WTC11 (cell line): ENCODE measurements at regions not wholly inside any gene's neighbourhood (a gene's known extent, or its start where the extent isn't known, plus 50 kb on each side); places are given as distances from the start of the nearest gene placed in this dataset.

Experiments
- CBFB ChIP-seq: sonication (generic); formaldehyde crosslinking; IDR thresholded peaks from 2 replicates; pipeline ENCODE4 v1.8.1; 2022; ENCODE audit warnings: mild to moderate bottlenecking, low read depth, missing genetic modification reagents
- NFE2L1 ChIP-seq: sonication (generic); formaldehyde crosslinking; IDR thresholded peaks from 2 replicates; pipeline ENCODE4 v1.8.1; 2023; ENCODE audit warnings: missing genetic modification reagents
- NFYB ChIP-seq: sonication (generic); formaldehyde crosslinking; conservative IDR thresholded peaks from 2 replicates; pipeline ENCODE4 v1.8.0; 2022; ENCODE audit warnings: low read depth, missing genetic modification reagents
- RELA ChIP-seq: sonication (generic); formaldehyde crosslinking; IDR thresholded peaks from 2 replicates; pipeline ENCODE4 v1.8.1; 2022; ENCODE audit warnings: missing genetic modification reagents, mild to moderate bottlenecking, borderline replicate concordance
- ZBTB21 ChIP-seq: sonication (generic); formaldehyde crosslinking; IDR thresholded peaks from 2 replicates; pipeline ENCODE4 v1.8.1; 2023; ENCODE audit warnings: mild to moderate bottlenecking, missing genetic modification reagents, borderline replicate concordance
- ZNF232 ChIP-seq: sonication (generic); formaldehyde crosslinking; IDR thresholded peaks from 2 replicates; pipeline ENCODE4 v1.8.0; 2022; ENCODE audit warnings: mild to moderate bottlenecking, missing genetic modification reagents
- TF ChIP-seq, protein P1 (sequence below): sonication (generic); formaldehyde crosslinking; IDR thresholded peaks from 2 replicates; pipeline ENCODE4 v1.8.0; 2023; ENCODE audit warnings: mild to moderate bottlenecking, missing genetic modification reagents
- TF ChIP-seq, protein P2 (sequence below): fragments of 200-600 bp; IDR thresholded peaks from 2 replicates; pipeline ENCODE4 v1.8.0; 2022; ENCODE audit warnings: antibody characterized with exemption
- TF ChIP-seq, protein P3 (sequence below): sonication (generic); formaldehyde crosslinking; IDR thresholded peaks from 2 replicates; pipeline ENCODE4 v1.8.0; 2022; ENCODE audit warnings: mild to moderate bottlenecking, missing genetic modification reagents
- TF ChIP-seq, protein P4 (sequence below): sonication (generic); formaldehyde crosslinking; IDR thresholded peaks from 2 replicates; pipeline ENCODE4 v1.8.1; 2023; ENCODE audit warnings: mild to moderate bottlenecking, missing genetic modification reagents

DNA sequence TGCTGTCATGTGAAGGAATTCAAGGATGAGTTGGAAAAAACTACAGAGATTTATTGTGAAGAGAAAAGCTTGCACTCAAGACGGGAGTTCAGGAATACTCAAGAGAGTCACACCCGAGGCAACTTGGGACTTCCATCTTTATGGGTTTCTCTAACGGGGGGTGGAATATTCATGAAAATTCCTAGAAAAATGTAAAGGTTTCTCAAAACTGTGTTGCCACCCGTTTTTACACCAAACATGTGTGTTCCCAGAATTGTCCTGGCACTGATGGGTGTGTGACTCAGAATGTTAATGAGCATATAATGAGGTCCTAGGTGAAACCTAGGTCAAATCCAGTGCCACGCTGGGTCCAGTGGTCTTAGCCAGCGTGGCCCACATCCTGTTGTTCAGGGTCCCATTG lies 381.5 kb downstream of the CDH26 start:
- TF ChIP-seq, protein P1, sequence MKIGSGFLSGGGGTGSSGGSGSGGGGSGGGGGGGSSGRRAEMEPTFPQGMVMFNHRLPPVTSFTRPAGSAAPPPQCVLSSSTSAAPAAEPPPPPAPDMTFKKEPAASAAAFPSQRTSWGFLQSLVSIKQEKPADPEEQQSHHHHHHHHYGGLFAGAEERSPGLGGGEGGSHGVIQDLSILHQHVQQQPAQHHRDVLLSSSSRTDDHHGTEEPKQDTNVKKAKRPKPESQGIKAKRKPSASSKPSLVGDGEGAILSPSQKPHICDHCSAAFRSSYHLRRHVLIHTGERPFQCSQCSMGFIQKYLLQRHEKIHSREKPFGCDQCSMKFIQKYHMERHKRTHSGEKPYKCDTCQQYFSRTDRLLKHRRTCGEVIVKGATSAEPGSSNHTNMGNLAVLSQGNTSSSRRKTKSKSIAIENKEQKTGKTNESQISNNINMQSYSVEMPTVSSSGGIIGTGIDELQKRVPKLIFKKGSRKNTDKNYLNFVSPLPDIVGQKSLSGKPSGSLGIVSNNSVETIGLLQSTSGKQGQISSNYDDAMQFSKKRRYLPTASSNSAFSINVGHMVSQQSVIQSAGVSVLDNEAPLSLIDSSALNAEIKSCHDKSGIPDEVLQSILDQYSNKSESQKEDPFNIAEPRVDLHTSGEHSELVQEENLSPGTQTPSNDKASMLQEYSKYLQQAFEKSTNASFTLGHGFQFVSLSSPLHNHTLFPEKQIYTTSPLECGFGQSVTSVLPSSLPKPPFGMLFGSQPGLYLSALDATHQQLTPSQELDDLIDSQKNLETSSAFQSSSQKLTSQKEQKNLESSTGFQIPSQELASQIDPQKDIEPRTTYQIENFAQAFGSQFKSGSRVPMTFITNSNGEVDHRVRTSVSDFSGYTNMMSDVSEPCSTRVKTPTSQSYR (CRISPR knock-in tag): no peak
- TF ChIP-seq, protein P2, sequence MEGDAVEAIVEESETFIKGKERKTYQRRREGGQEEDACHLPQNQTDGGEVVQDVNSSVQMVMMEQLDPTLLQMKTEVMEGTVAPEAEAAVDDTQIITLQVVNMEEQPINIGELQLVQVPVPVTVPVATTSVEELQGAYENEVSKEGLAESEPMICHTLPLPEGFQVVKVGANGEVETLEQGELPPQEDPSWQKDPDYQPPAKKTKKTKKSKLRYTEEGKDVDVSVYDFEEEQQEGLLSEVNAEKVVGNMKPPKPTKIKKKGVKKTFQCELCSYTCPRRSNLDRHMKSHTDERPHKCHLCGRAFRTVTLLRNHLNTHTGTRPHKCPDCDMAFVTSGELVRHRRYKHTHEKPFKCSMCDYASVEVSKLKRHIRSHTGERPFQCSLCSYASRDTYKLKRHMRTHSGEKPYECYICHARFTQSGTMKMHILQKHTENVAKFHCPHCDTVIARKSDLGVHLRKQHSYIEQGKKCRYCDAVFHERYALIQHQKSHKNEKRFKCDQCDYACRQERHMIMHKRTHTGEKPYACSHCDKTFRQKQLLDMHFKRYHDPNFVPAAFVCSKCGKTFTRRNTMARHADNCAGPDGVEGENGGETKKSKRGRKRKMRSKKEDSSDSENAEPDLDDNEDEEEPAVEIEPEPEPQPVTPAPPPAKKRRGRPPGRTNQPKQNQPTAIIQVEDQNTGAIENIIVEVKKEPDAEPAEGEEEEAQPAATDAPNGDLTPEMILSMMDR: no peak
- TF ChIP-seq RELA (CRISPR knock-in tag) (no peak), ZNF232 (CRISPR knock-in tag) (no peak), NFE2L1 (CRISPR knock-in tag) (no peak), CBFB (CRISPR knock-in tag) (no peak), ZBTB21 (CRISPR knock-in tag) (no peak), NFYB (CRISPR knock-in tag) (no peak)
- TF ChIP-seq, protein P3, sequence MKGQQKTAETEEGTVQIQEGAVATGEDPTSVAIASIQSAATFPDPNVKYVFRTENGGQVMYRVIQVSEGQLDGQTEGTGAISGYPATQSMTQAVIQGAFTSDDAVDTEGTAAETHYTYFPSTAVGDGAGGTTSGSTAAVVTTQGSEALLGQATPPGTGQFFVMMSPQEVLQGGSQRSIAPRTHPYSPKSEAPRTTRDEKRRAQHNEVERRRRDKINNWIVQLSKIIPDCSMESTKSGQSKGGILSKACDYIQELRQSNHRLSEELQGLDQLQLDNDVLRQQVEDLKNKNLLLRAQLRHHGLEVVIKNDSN (CRISPR knock-in tag): no peak
- TF ChIP-seq, protein P4, sequence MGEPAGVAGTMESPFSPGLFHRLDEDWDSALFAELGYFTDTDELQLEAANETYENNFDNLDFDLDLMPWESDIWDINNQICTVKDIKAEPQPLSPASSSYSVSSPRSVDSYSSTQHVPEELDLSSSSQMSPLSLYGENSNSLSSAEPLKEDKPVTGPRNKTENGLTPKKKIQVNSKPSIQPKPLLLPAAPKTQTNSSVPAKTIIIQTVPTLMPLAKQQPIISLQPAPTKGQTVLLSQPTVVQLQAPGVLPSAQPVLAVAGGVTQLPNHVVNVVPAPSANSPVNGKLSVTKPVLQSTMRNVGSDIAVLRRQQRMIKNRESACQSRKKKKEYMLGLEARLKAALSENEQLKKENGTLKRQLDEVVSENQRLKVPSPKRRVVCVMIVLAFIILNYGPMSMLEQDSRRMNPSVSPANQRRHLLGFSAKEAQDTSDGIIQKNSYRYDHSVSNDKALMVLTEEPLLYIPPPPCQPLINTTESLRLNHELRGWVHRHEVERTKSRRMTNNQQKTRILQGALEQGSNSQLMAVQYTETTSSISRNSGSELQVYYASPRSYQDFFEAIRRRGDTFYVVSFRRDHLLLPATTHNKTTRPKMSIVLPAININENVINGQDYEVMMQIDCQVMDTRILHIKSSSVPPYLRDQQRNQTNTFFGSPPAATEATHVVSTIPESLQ: no peak
